Activated naive CD4-positive, alpha-beta T cell (primary cell): ENCODE measurements at regions not wholly inside any gene's neighbourhood (a gene's known extent, or its start where the extent isn't known, plus 50 kb on each side); places are given as distances from the start of the nearest gene placed in this dataset.
"Not testable (repeated sequence)": the region's sequence is repeated elsewhere in the genome, so short reads cannot be mapped to it uniquely, and the experiment has no call there.

Source experiments
- DNase-seq, 4 experiments: peaks; one replicate each; lab custom pipeline; 2025; lab: John Stamatoyannopoulos, UW

DNA sequence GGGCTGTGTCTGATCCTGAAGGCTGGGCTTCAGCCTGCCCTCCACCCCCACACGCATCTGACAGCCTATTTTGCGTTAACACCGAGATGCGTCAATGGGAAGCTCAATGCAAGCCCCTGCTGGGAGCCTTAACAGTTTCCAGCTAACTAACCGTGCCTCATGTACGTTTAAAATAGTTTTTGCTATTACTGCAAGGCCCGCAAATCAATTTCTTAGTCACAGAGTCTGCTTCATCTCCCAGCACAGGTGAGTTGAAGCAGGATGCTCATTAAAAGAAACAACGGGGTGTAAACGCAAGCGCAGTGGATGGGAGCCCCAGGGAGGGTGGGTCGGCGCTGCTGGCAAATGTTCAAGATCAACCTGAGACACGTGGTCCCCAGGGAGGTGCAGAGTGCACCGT lies 142.8 kb upstream of the PHACTR3 start:
- no peak for DNase-seq

DNA sequence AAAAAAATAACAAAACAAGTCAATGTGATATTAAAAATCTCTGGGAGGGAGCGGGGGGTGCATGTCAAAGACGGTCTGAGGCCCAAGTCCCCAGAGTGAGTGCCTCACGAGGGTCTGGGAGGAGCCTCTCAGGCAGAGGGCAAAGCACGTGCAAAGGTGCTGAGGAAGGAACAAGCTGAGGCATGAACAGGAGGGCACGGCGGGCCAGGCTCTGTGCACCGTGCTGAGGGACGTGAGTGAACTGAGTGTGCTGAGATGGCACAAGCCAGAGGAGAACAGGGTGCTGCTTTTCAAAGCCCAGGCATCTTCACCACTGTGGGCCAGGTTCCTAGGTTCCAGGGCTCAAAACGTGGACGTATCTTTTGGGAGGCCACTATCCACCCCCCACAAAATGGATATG lies 142.1 kb upstream of the PHACTR3 start:
- DNase-seq = no peak

DNA sequence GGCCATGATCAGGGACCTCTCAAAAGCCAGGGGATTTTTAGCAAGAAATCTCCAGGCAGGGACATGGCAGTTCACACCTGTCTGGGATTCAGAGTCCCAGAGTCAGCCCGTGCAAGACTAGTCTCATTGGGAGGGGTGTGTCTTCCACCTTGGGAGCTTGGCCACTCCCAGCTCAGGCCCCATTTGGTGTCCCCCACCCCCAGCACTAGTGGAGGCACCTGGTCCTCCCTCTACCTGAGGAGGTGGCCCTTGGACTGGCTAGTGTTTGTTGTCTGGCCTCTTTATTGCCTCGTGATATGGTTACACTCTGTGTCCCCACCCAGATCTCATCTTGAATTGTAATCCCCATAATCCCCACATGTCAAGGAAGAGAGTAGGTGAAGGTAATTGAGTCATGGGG lies 140.8 kb upstream of the PHACTR3 start:
- no peak for DNase-seq

DNA sequence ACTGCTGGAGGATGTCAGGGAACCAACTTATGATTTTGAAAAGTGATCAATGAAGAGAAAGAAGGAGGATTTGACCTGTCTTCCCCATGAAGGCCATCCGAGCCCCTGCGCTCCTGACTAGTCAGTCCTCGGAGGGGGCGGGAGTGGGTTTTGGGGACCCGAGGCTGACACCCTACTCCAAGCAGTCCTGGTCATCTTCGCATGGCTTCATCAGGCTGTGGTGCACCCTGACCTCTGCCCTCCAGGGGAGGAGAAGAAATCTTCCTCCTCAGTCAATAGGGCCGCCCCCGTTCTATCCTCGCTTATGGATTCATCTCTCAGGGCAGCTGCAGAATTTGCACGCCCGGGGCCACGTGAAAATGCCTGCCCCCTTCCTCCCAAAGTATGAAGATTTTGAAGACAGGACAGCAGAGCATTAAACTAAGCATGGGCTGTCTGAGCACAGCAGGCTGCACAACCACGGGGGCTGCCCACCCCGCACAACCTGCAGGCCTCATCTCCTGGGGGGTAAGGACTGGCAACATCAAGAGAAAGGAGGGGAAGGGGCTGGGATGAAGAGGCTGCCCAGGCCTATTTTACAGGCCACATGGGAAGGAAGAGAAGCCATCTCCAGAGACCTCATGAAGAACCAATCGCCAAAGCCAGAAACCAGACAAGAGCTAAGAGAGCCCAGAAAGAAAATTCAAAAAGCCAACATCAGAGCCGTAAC lies 138.1 kb upstream of the PHACTR3 start:
- DNase-seq = no peak

DNA sequence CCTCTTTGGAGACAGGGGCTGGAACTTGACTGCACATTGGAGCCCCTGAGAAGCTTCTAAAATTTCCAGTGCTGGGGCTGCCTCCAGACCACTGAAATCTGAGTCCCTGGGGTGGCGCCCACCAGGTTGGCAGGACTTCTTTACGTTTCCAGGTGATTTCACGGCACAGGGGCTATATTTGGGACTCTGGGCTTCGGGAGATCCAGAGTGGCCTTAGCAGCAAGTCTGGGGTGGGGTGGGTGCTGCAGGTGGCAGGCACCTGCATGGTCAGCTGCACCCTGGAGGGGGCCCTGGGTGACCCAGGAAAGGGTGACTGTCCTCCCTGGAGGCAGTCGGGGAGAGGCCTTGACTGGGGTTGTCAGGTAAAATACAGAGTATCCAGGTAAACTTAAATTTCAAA lies 135.5 kb upstream of the PHACTR3 start:
- no peak for DNase-seq

DNA sequence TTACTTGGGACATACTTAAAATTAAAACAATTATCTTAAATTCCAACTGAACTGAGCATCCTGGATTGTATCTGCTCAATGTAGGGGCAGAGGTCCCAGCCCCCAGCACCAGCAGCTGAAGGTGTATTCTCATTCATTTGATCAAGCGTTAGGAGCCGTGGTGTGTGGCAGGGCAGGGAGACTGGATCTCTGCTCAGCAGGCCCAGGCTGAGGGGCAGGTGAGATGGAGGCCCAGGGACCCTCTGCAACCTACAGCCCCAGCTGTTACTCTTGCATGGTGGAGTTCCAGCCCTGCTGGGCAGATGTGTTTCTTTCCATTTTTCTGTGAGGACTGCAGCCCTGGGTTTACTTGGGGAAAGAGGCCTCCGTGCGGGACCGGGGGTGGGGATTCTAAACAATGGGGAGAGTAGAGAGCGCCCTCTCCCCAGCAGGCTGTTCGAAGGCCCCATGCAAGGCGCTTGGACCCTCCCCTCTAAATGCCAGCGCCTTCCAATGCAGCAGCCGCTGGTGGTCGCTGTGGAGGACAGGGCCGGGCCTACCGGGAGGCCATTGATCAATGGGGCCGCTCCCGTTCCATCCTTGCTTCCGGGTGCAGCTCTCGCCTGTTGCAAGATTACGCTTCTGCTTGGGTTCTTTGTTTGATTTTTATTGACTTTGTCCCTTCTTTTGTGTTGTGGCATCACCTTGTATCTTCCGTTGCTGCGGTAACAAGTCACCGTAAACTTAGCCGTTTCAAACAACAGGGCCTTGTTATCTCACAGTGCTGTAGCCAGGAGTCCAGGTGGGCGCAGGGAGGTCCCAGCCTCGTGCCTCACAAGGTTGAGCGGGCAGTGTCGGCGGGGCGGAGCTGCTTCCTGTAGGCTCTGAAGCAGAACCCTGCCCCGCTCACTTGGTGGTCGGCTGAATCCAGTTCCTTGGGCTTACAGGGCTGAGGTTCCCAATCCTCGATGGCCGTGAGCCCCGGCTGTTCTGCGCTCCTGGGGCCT lies 134.8 kb upstream of the PHACTR3 start:
- no peak for DNase-seq

DNA sequence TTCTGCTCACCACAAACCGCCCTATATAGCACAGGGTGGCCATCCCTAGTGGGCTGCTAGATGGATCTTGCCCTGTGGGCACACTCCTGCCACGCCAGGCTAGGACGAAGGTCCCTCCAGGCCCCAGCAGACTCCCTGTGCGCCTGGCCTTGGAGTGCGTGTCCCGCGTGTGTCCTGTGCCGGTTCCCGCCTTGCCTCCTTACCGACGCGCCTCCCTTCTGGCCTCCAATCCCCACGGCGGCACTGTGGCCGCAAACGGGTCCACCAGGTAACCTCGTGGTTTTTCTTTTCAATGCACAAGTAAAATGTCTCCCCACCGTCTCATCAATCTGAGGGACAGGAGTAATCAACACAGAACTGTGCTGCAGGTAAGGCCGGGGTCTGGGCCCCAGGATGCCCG lies 133.8 kb upstream of the PHACTR3 start:
- no peak for DNase-seq

DNA sequence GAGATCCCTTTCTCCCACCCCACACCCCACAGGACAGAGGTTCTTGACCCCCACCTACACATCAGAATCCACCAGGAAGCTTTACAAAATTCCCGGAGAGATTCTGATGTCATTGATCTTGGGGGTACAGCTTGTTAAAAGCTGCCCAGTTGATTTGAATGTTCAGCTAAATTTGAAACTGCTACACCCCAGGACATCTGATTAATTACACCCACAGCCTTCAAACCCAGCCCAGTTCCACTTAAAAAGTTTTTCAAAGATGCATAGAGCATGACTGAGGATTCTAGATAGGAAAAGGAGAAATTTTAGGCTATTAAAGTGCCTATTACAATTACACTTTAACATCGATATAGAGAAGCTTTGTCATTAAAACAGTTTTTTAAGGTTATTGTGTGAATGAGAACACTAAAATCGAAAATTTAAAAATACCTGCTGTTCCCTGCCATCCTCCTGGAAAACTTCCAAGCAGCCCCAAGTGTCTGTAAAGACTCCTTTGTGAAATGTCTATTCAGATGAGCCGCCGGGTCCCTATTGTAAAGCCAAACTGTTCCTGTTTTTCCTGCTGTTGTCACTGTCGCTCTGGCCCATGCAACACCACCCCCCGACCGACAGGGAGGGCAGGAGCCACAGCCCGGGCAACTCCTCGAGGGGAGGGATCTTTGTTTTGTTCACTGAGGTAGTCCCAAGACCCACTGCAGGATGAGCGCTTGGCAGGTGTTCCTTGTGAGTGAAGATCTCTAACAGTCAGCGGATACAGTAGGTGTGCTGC lies 132.5 kb upstream of the PHACTR3 start:
- DNase-seq = no peak

DNA sequence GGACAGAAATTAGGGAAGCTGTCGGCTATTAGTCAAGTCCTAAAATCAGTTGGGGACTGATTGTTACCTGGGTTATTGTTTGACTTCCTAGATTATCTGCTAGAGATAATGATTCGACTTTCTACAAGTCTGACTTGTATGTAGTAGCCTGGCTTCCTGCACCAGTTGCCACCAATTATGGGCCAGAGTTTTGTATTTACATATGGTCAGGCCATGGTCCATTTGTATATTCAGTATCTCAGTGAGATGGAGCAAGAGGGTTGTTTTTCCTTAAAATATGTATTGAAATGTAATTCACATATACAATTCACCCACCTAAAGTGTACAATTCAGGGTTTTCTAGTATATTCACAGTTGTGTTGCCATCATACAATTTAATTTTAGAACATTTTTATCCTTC lies 130.6 kb upstream of the PHACTR3 start:
- no peak for DNase-seq

DNA sequence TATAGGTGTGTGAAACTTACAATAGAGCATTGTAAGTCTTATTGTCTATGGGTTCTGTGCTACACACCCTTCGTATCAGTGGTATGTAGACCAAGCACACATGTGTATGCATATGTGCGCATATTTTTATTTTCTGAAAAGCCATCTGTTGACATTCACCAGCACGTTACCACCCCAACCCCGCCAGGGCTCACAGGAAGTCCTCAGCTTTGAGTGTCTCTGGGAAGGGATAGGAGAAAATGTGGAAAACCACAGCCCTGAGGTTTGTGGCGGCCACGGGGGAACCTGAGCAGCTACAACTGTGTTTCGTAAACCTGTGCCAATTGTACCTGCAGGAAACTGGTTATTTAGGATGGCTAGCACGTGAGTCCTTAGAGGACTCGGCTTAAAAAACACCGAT lies 123.3 kb upstream of the PHACTR3 start:
- DNase-seq = no peak

DNA sequence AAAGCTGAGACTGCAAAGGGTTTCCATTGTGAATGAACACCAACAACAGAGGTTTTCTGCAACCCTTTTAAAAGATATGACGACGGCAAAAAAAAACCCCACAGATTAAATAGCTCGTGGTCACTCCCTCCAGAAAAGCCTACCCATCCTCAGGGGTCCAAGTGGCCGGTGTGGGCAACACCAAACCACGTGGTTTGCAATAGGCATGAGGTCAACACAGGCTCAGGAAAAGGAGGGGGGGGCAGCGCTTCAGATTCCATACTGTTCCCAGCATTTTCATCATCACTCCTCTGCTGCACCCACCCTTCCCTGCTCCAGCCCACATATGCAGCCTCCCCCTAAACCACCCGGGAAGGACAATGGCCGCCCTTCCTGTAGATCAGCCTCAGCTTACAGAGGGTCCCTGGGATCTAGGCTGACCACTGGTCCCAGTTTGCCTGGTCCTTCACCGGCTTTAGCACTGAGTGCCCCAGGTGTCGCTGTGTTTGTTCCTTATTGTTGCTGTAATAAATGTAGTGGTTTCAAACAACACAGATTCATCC lies 122.8 kb upstream of the PHACTR3 start:
- DNase-seq = no peak

DNA sequence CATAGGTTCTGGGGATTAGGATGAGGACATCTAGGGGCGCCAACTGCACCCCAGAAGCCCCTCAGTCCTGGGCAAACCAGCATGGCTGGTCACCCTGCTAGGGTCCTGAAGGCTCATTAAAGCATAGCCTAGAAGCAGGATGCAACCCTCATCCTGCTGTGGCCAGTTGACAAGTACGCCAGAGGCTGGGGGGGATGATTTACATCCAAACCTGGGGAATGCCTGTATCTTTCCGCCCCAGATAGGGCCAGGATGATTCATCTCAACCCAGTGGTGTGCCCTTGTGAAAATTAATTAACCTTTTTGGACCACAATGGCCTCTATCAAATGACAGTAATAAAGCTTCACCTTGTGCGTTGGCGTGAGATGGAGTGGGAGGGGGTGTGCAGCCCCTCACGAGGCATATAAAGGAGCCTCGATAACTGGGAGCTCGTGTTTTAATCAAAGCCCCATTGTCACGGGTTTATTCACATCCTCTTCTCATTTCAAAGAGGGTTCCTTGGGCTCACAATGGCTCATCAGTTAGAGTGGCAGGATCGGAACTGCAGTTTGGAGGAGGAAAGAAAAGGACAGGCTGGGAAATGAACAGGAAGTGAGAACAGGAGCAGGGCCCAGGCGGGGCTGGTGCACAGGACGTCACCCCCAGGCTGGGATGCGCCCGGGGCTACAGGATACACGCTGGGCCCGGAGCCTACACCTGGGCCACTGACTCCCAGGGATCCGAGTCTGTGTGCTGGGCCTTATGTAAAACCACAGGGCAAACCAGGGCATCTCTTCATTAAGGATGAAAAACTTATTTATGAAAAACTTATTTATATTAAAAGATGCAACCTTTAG lies 121.8 kb upstream of the PHACTR3 start:
- no peak for DNase-seq

DNA sequence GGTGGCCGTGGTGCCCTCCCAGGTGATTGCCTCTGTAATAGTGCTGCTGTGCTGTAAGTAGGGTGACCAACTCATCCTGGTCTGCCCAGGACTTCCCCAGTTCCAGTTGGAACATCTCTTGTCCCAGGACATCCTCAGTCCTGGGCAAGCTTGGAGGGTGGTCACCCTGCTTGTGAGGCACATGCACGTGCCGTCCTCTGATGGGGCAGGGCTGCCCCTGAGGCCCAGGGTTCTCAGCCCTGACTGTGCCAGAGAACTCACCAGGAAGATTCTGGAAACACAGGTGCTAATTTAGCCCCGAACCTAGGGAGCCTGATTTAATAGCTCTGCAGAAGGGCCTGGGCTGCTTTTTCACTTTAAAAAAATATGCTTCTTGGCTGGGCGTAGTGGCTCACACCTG lies 120.9 kb upstream of the PHACTR3 start:
- DNase-seq = no peak

DNA sequence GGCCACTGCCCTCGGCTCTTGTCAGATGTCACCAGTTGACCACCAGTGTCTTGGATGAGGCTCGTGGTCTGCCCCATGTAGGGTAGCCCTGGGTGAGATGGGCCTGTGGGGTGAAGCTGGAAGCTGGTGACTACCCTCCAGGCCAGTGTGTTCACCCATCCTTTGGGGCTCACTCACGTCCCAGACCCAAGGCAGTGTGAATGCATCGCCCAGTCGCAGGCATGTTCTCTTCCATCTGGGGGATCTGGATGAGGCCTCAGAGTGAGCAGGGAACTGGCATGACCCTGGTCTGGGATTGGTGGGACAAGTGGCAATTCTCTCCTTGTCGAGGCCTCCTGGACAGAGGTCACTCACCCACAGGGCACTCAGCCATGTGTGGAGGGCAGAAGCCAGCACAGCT lies 120.1 kb upstream of the PHACTR3 start:
- DNase-seq = no peak

DNA sequence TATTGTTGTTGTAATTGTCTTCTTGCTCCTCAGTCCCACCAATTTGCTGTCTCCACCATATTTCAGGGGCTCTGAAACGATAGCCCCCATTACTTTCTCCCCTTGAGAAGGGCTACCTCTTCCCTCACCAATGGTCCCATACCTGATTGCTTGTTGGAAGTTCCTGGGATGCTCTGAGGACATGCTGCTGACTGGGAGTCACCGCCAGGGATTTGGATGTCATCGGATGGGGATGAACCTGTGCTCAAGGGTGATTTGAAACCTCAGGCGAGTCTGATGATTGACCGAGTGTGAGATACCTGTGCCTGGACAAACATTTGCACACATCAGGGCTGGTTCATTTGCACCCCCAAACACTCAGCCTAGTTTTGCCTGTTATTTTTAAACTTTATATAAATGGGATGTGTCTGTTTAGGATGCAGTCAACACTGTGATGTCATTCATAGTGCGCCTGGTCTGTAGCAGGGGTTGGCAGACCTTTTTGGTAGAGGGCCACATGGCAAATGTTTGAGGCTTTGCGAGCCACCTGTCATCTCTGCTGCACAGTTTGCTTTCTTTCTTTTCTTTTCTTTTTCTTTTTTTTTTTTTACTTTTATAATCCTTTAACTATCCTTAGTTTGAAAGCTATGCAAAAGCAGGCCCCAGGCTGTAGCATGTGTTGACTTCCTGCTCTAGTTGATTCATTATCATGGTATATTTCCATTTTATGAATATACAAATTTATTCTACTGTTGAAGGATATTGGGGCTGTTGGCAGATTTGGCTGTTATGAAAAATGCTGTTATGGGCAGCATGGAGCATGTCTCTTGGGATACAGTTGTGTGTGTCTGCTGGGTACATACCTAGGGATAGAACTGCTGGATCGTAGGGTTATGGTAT lies 118.5 kb upstream of the PHACTR3 start:
- DNase-seq = no peak

DNA sequence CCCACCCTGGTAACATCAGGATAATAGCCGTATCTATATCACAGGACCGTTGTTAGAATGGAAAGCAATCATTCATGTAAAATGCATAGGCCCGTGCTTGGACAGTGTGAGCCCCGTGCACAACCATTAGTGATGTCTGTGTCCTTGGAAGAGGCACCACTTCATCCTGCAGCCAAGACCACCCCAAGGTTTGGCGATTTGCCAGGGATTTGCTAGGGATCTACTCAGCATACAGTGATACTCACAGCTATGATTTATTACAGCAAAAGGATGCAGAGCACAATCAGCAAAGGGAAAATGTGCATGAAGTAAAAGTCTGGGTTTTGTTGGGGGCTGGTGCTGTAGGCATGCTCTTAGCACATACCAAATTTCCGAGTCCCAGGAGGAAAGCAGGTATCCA lies 115.9 kb upstream of the PHACTR3 start:
- DNase-seq = not testable (repeated sequence)

DNA sequence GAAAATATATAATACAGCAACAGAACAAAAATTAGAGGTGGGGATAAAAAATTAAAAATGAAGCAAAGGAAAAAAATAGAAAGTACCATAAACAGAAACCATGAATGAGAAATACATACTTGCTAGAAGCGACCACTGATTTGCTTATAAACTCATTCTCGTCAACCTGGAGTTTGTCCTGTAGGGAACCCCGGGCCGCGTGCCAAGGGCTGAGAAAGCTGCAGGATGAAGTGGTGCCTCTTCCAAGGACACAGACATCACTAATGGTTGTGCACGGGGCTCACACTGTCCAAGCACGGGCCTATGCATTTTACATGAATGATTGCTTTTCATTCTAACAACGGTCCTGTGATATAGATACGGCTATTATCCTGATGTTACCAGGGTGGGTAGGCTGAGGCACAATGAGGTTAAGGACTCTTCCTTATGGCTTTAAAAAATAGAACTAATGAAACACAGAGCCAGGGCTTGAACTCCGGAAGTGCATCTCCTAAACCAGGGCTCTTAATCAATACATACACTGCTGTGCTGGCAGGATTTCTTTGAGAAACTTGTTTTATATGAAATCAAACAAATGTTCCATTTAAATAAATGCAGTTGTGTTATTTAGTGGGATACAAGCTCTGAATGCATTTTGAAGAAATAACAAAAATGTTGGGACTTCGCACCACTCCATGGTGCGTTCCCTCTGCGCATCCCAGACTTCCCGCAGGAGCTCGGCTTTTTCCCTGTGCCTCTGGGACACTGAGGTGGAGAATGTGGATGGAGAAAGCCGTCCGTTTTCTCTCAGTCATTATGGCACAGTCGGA lies 113.9 kb upstream of the PHACTR3 start:
- DNase-seq = not testable (repeated sequence)

DNA sequence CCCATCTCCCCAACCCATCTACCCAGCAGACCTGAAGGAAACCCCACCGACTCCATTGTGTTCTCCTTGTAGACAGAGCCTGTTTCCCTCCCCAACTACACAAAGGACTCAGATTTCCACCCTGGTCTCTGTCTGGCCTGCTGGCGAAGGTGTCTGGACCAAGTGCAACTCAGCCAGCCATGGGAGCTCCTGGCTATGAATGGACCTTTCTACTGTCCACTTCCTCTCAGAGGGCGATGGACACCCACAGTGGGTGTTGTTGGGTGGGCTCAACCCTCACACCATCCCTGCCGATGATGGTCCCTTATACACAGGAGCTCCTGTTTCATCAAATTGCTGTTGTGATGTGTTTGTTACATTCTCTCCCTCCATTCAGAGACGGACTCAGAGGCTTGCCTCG lies 112.5 kb upstream of the PHACTR3 start:
- DNase-seq = no peak

DNA sequence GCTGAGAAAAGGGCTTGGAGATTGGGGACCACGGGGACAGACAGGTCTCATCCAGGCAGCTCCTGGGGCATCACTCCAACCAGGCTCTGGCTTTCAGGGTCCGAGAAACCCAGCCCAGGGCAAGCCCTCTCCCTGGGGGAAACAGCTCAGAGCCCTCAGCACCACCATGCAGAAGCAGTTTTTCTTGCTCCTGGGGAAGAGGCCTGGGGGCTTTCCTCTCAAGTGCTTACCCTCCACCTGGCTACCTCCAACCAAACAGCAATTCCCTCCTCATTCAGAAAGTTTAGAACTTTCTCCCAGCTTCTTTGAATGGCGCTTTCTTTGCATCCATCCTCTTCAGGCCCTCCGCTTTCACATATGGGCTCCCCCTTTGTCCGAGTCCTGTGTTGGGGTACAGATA lies 110.4 kb upstream of the PHACTR3 start:
- DNase-seq = no peak

DNA sequence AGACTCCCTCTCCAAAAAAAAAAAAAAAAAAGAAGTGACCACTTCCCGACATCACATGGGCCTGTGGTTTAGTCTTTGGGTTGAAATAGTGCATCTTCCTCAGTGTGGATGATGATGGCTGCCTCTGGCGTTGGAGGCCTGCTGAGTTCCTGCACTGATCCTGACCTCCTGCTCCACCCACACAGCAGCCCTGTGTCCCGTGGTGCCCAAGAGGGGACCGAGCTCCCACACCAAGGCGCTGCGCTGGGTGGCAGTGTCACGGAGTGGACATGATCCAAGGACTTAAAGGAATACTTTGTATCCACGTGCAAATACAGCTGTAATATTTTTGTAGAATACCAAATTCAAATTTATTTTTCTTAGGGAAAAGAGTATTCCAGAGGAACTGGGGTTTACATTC lies 109.2 kb upstream of the PHACTR3 start:
- DNase-seq = no peak
